Fibroblast of upper back skin (primary cell): ENCODE measurements at regions not wholly inside any gene's neighbourhood (a gene's known extent, or its start where the extent isn't known, plus 50 kb on each side); places are given as distances from the start of the nearest gene placed in this dataset.

ENCODE experiments used
- DNase-seq: peaks from one replicate; pipeline ENCODE4 v3.0.0-alpha.2; 2013

GRCh38 chr2:129711816-129712675, 267.4 kb upstream of the RAB6C start:
- DNase-seq: no peak

- no peak for DNase-seq
Observed at GRCh38 chr2:129712676-129712985, 266.8 kb upstream of the RAB6C start.

- no peak for DNase-seq
Observed at GRCh38 chr2:129713337-129713736, 266.1 kb upstream of the RAB6C start.

- no peak for DNase-seq
Observed at GRCh38 chr2:129716781-129717559, 262.5 kb upstream of the RAB6C start.

- DNase-seq: no peak
Observed at GRCh38 chr2:129717560-129718130, 261.8 kb upstream of the RAB6C start.

DNA sequence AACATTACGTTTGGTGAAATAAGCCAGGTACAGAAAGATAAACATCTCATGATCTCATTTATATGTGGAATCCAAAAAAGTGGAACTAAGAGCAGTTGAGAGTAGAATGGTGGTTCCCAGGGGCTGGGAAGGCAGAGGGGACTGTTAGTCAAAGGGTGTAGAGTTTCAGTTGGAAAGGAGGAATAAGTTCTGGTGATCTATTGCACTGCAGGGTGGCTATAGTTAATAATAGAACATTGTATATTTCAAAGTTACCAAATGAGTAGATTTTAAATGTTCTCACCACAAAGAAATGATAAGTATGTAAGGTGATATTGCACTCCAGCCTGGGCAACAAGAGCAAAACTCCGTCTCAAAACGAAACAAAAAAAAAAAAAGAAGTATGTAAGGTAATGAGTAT, 260.1 kb upstream of the RAB6C start:
- DNase-seq: no peak

DNA sequence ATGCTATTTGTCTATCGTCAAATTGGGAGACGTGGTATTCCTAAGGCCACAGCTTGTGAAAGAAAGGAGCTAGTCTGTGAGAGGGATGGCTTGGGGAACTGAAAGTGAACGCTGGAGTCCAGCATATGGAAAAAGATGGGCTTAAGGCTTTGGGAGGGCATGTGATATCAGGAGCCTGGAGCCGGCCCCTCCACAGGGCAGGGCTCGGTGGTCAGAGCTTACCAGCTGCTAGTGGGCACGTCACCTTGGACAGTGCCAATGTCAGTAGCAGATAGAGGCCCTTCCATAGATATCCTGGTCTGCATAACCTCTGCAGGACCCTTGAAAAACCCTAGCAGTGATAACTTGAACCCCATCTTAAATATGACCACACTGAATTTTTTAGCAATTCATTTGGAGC, 259.1 kb upstream of the RAB6C start:
- no peak for DNase-seq

- no peak for DNase-seq
Observed at GRCh38 chr2:129720761-129721160, 258.7 kb upstream of the RAB6C start.

DNA sequence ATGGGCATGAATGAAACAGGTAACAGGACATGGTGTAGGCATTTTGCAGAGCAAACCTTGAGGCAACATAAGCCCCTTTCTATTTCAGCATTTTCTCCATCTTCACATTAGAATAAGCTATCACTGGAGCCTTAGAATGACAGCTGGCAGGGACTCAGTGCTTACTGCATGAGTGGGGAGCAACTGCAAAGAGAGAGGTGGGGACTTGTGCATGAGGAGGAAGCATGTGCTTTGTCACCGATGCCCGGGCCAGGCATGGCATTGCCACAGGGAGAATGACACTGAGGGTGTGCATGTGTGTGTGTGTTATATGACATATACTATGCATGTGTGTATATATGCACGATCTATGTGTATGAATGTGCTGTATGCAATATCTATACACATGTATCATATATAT, 258.2 kb upstream of the RAB6C start:
- no peak for DNase-seq

GRCh38 chr2:129721846-129722245, 257.6 kb upstream of the RAB6C start:
- DNase-seq: no peak

GRCh38 chr2:129722306-129723019, 257.0 kb upstream of the RAB6C start:
- no peak for DNase-seq

GRCh38 chr2:129723277-129724020, 256.0 kb upstream of the RAB6C start:
- DNase-seq: no peak

DNA sequence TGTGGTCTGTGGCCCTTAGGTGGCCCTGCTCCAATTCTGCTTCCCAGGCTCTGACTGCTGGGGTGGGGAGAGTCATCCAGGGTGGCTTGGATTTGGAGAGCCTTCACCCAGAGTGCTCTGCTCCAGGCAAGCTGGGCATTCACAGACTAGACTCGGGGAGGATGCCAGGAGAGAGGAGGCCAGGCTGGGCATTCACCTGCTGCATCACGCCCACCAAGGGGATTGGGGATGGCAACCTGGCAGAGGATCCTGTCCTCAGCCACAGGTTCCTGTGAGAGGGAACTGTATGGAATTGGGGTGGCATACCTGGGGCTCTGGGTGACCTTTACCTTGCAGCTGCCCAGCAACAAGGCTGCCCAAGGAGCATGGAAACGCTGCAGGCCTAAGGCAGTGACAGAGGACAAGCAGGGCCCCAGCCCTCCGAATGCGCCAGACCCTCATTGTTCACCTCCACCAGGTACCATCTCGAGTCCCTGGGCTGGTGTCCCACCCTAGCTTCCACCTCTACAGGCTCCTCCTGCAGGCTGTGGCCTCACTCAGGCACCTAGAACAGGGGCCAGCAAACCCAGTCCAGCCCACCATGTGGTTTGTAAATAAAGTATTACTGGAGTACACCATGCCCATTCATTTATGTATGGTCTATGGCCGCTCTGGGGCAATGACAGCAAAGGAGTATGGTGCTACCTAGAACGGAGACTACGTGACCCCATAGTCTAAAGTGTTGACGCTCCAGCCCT, 255.3 kb upstream of the RAB6C start:
- no peak for DNase-seq

DNA sequence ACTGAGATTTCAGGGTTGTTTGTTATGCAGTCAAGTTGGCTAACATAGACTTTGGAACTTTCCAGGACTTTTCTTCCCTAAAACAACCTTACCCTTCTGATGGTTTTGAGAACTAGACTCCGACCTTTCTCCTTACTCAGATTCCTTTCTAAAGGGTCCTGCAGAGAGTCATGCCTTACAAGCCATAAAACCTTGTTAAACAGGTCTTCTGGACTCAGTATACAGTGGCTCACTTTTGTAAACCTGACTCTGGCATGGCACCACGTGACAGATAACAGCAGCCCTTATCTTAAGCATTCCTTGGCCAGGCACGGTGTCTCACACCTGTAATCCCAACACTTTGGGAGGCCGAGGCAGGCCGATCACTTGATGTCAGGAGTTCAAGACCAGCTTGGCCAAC, 253.2 kb upstream of the RAB6C start:
- no peak for DNase-seq

DNA sequence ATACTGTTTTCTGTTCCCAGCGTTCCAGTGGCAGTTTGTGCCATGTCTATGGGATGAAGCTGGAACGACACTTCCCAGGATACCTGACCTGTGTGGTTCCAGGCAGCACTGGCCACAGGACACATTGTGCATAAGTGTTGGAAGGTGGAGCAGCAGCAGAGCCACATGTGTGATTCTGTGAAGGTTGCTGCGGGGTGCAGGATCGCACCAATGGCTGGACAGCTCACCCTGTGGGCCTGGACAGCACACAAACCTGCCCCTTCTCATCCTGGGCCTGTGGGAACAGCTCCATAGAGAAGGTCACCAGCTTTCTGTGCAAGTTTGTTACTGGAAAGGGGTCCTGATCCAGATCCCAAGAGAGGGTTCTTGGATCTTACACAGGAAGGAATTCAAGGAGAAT, 252.2 kb upstream of the RAB6C start:
- no peak for DNase-seq

DNA sequence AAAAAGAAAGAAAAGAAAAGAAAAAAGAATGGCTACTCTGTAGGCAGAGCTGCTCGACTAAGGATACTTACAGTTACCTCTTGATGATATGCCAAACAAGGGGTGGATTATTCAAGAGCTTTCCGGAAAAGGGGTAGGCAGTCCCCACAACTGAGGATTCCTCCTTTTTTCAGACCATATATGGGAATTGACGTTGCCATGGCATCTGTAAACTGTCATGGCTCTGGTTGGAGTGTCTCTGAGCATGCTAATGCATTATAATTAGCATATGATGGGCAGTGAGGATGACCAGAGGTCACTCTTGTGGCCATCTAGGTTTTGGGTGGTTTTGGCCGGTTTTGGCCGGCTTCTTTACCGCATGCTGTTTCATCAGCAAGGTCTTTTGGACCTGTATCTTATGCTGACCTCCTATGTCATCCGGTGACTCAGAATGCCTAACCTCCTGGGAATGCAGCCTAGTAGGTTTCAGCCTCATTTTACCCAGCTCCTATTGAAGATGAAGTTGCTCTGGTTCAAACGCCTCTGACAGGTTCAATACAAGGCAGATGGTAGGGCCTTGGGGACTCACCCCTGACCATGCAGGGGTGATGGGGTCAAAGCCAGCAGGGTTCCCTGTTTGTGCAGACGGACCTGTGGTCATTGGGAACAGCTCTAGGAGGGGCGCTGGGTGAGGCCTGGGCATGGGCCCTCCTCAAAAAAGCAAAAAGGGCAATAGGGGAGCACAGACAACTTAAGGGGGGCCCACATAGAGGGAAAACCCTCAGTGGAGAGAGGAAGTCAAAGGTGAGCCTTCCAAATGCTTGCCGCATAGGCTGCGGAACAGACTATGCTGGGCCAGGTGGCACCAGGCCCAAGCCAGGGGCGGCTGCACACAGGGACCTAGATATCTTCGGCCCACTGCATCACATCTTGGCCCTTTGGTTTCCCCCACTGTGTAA, 251.2 kb upstream of the RAB6C start:
- DNase-seq: no peak

- no peak for DNase-seq
Observed at GRCh38 chr2:129729011-129729410, 250.5 kb upstream of the RAB6C start.

- DNase-seq: no peak
Observed at GRCh38 chr2:129729646-129730045, 249.8 kb upstream of the RAB6C start.

DNA sequence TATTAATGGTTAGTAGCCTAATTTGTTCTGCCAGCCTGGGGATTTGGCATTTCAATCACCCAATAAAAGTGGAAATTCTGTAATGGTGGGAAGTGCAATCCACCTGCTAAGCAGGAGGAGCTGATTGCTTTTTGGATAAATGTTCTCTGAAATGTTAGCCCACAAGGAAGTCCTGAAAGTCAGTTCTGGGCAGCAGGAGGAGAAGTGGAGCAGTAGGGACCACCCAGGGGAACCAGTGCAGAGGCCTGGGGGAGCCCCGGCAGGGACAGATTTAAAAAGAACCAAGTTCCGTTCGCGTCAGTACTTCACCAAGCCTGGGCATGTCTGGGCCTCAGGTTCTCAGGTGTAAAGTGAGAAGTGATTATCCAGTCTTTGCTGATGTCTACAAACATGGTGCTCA, 248.5 kb upstream of the RAB6C start:
- DNase-seq: no peak

DNA sequence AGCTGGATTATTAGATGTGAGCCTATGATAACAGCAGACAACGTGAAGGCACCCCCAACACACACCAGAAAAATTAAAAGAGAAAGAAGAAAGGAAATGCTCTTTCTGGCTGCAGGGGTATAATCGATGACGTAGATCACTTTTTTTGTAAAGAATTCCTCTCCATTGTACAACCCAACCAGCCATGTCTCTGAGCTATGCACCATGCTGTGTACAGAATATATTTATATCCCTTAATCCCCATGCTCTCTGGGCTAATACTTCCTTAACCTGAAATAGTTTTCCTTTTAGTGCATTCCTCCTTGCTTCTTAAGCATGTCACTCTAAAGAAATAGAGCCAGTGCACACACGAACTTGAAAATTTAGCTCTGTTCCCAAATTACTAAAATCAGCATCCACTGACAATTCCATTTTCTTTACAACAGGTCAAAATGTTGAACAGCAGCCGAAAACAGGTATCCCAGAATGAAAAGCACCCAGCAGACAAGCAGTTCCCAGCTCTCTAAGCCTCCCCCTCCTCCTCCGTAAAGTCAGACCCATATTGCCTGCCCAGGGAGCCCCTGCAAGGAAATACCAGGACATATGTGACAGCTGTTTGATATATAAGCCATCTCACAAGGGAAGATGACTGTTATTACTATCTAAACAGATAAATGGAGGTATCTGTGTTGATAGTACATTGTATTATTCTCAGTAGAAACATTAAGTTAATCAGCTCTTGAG, 247.4 kb upstream of the RAB6C start:
- no peak for DNase-seq
